H7 (cell line): ENCODE measurements at regions not wholly inside any gene's neighbourhood (a gene's known extent, or its start where the extent isn't known, plus 50 kb on each side); places are given as distances from the start of the nearest gene placed in this dataset.

Experiments
- DNase-seq: peaks from one replicate; pipeline ENCODE4 v3.0.0; 2012
- H3K27me3 ChIP-seq: 2 replicates; pipeline ENCODE4 v1.6.0; 2011; ENCODE audit warnings: mild to moderate bottlenecking, low read length; ENCODE audit not compliant: control insufficient read depth, insufficient read depth
- H3K36me3 ChIP-seq: replicated peaks from 2 replicates; pipeline ENCODE4 v1.5.1; 2011; ENCODE audit warnings: low read length; ENCODE audit not compliant: control insufficient read depth, insufficient read depth
- H3K4me3 ChIP-seq: 2 replicates; pipeline ENCODE4 v1.5.1; 2011; ENCODE audit warnings: low read depth, mild to moderate bottlenecking, control low read depth, low read length, moderate library complexity; ENCODE audit not compliant: insufficient read depth

DNA sequence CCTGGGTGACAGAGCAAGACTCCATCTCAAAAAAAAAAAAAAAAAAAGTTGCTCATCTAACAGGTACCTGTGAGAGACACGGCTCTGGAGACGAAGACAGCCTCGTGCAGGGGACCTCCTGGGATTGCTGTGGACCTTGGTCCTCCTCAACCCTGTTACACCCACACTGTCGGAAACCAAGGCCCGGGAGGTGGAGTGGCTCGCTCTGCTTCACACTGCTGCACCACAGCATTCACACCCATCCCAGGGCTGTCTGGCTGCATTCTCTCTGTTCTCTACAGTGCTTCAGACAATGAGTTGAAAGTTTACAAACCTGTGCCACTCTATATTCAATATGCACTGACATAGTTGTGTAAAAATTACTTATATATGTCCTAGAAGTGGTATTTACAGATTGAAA is 101.0 kb upstream of the TNS3 start:
- Histone ChIP-seq H3K36me3 (no peaks in the 10 kb centered on the region), H3K4me3 (no peak overlapping the region), H3K27me3 (no peaks in the 10 kb centered on the region)
- DNase-seq: no peak

GRCh38 chr7:47681249-47681810 is 99.4 kb upstream of the TNS3 start:
- Histone ChIP-seq H3K36me3 (no peaks in the 10 kb centered on the region), H3K4me3 (no peak overlapping the region), H3K27me3 (no peaks in the 10 kb centered on the region)
- no peak for DNase-seq

- H3K27me3 ChIP-seq: no peaks in the 10 kb centered on the region
- no peaks in the 10 kb centered on the region for H3K36me3 ChIP-seq
- no peak for DNase-seq
- H3K4me3 ChIP-seq: no peak overlapping the region
Measured at GRCh38 chr7:47678641-47679380, 96.9 kb upstream of the TNS3 start.

DNA sequence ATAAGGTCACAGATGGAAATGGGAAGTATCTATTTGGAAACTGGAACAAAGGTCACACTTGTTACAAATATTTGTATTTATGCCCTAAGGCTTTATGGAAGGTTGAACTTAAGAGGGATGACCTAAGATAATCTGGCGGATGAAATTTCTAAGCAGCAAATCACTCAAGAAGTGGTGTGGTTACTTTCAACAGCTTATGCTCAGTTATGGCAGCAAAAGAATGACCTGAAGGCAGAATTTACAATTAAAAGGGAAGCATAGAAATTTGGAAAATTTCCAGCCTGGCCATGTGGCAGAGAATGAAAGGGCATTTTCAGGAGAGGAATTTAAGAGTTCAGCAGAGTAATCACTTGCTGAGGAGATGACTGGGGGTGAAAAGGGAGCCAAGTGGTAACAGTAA is 95.8 kb upstream of the TNS3 start:
- Histone ChIP-seq H3K36me3 (no peaks in the 10 kb centered on the region), H3K27me3 (no peaks in the 10 kb centered on the region), H3K4me3 (no peak overlapping the region)
- no peak for DNase-seq

- H3K36me3 ChIP-seq: no peaks in the 10 kb centered on the region
- no peaks in the 10 kb centered on the region for H3K27me3 ChIP-seq
- no peak overlapping the region for H3K4me3 ChIP-seq
- no peak for DNase-seq
Measured at GRCh38 chr7:47677093-47677492, 95.2 kb upstream of the TNS3 start.

GRCh38 chr7:47672977-47673381 is 91.1 kb upstream of the TNS3 start:
- Histone ChIP-seq H3K36me3 (no peaks in the 10 kb centered on the region), H3K4me3 (no peak overlapping the region), H3K27me3 (no peaks in the 10 kb centered on the region)
- no peak for DNase-seq

DNA sequence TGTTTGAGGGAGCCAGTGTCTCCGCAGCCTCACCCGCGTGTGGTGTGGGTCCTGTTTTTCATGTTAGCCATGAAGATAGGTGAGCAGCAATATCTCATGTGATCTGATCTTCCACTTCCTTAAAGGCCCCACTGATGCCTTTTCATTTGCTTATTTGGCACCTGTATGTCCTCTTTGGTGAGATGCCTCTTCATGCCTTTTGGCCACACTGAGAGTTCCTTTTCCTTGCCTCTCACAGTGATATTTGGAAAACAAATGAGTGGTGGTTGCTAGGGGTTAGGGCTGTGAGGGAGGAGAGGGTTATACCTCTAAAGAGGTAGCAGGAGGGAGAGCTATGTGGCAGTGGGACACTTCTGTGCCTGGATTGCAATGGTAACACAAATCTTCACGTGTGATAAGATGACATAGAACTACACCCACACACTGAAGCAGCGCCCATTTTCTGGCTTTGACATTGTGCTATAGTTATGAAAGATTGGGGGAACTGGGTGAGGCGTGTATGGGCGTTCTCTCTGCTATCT is 90.4 kb upstream of the TNS3 start:
- DNase-seq: no peak
- Histone ChIP-seq H3K36me3 (no peaks in the 10 kb centered on the region), H3K27me3 (no peaks in the 10 kb centered on the region), H3K4me3 (no peak overlapping the region)

DNA sequence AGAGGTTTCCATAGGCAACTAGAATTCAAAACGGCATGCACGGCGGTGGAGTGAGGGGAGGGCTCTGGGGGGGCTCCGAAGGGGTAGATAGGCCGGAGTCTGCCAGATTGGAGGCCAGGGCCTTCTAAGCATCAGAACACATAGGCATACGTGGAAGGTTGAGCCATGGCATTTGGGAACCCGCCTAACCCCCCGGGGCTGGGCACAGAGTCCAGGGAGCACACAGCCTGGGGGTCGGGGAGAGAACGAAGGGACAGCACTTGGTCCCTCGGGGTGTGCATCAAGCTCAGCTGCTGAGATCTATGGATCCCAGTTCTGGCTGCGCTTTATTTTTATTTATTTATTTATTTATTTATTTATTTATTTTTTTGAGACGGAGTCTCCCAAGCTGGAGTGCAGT is 89.4 kb upstream of the TNS3 start:
- no peak overlapping the region for H3K4me3 ChIP-seq
- no peaks in the 10 kb centered on the region for H3K27me3 ChIP-seq
- no peaks in the 10 kb centered on the region for H3K36me3 ChIP-seq
- no peak for DNase-seq

DNA sequence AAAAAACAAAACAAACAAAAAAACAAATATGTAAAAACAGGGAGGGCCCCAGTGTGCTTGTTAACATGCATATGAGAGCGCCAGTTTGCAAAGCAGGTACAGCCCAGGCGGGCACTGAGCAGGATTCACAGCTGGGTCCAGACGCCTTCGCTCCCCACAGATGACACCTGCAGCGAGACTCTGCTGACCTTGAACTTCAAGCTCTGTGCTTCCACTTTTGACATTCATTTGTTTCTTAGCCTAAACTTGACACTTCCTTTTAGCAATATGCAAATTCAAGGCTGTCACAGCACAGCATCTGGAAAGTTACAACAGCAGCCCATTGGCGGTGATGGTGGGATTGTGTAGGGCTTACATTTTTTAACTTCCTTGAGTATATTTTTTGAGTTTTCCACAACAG is 88.8 kb upstream of the TNS3 start:
- H3K27me3 ChIP-seq: no peaks in the 10 kb centered on the region
- H3K4me3 ChIP-seq: no peak overlapping the region
- DNase-seq: no peak
- no peaks in the 10 kb centered on the region for H3K36me3 ChIP-seq

DNA sequence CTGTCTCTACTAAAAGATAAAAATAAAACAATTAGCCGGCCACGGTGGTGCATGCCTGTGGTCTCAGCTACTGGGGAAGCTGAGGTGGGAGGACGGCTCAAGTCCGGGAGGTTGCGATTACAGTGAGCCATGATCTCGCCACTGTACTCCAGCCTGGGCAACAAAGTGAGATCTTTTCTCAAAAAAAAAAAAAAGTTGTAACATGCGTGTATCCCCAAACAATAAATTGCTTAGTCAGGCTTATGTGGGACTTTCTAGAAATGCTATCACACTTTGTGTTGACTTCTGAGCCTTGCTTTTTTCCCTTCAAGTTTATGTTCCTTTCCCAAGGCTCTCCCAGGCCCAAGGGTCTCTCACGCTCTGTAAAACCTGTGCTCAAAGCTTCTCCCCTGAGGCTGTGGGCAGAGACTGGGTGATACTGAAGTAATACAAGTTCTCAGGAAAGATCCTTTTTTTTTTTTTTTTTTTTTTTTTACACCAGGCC is 88.0 kb upstream of the TNS3 start:
- no peaks in the 10 kb centered on the region for H3K36me3 ChIP-seq
- no peaks in the 10 kb centered on the region for H3K27me3 ChIP-seq
- DNase-seq: no peak
- H3K4me3 ChIP-seq: no peak overlapping the region

- Histone ChIP-seq H3K27me3 (no peaks in the 10 kb centered on the region), H3K4me3 (no peak overlapping the region), H3K36me3 (no peaks in the 10 kb centered on the region)
- DNase-seq: no peak
Measured at GRCh38 chr7:47669178-47669891, 87.4 kb upstream of the TNS3 start.

DNA sequence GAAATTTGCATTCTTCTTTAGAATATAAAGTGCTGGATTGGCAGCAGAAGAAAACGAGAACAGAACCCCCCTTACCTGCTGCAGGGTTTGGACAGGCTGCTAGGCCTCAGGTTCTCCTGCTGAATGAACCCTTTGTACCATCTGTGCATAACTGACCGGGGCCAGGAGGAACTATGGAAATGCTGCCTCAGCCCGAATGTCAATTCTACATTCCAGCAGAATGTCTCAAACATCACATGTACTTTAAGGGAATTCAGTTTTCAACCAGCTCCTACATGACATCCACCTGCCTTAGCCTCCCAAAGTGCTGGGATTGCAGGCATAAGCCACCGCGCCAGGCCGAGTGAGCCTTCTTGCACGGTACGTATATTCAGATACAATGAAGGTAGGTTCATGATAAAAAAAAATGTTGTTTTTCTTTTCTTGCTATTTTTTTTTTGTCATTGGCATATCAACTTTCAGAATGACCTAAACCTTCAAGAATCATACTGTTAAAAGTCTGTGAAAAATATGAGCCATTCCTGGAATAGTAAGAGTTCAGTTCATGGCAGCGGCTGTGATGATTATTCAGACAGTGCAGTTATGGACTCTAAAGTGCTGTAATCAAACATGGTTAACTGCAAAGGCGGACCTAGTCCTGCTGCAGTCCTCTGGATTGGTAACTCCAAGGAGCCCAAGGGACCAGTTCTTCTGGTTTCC is 84.4 kb upstream of the TNS3 start:
- DNase-seq: no peak
- Histone ChIP-seq H3K27me3 (no peaks in the 10 kb centered on the region), H3K36me3 (no peaks in the 10 kb centered on the region), H3K4me3 (no peak overlapping the region)

DNA sequence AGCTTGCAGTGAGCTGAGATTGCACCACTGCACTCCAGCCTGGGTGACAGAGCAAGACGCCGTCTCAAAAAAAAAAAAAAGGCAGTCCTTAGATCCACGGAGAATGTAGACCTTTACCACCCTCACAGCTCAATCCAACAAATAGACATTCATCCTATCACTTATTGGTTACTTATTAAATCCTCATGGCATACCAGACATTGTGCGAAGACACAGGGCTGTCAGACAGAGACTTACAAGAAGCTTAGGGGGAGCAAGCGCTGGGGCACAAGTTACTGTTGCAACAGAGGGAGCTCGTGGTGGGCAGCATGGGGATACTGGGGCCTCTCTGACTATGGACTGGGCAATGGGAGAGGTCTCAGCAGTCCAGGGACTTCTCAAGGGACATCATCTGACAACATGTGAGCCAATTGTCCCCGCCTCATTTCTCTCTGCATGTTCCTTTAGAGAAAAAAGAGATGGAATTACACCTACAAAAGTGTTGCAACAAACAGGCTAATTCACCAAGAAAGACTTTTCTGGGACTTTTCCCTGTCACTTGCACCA is 82.8 kb upstream of the TNS3 start:
- no peaks in the 10 kb centered on the region for H3K36me3 ChIP-seq
- H3K4me3 ChIP-seq: no peak overlapping the region
- H3K27me3 ChIP-seq: no peaks in the 10 kb centered on the region
- DNase-seq: no peak

- H3K36me3 ChIP-seq: no peaks in the 10 kb centered on the region
- H3K4me3 ChIP-seq: no peak overlapping the region
- DNase-seq: no peak
- H3K27me3 ChIP-seq: no peaks in the 10 kb centered on the region
Measured at GRCh38 chr7:47663851-47664250, 81.9 kb upstream of the TNS3 start.
